T follicular helper cell (primary cell): ENCODE measurements at regions not wholly inside any gene's neighbourhood (a gene's known extent, or its start where the extent isn't known, plus 50 kb on each side); places are given as distances from the start of the nearest gene placed in this dataset.

Experiments
- DNase-seq: peaks from one replicate; pipeline ENCODE4 v3.0.0-alpha.2; 2020; ENCODE audit warnings: low read depth

GRCh38 chr10:117425974-117426566 is 50.8 kb upstream of the PDZD8 start:
- no peak for DNase-seq

GRCh38 chr10:117424883-117425649 is 49.8 kb upstream of the PDZD8 start:
- DNase-seq = no peak
